NOMO-1 treated with dmso at 0.1 percent for 144 hours (cell line): ENCODE measurements at regions not wholly inside any gene's neighbourhood (a gene's known extent, or its start where the extent isn't known, plus 50 kb on each side); places are given as distances from the start of the nearest gene placed in this dataset.
A peak's percentile ranks its signal among the peaks of the same experiment; 100 is the strongest.

Experiments
- DNase-seq: peaks from one replicate; lab custom pipeline; 2025; ENCODE audit not compliant: unreplicated experiment; lab: John Stamatoyannopoulos, UW

GRCh38 chr5:4366628-4367027 is 771.0 kb downstream of the IRX1 start:
- DNase-seq, result no peak

GRCh38 chr5:4370218-4370617 is 769.9 kb upstream of the ADAMTS16 start:
- DNase-seq, result no peak

- no peak for DNase-seq
Observed at GRCh38 chr5:4372481-4372880, 767.6 kb upstream of the ADAMTS16 start.

GRCh38 chr5:4373051-4373820 is 766.9 kb upstream of the ADAMTS16 start:
- no peak for DNase-seq

- peak; percentile 52 for DNase-seq
Observed at GRCh38 chr5:4374866-4375265, 765.3 kb upstream of the ADAMTS16 start.

- DNase-seq, result no peak
Observed at GRCh38 chr5:4375640-4376039, 764.5 kb upstream of the ADAMTS16 start.

- no peak for DNase-seq
Observed at GRCh38 chr5:4383102-4383501, 757.0 kb upstream of the ADAMTS16 start.

- no peak for DNase-seq
Observed at GRCh38 chr5:4383518-4384198, 756.5 kb upstream of the ADAMTS16 start.

GRCh38 chr5:4384649-4385048 is 755.5 kb upstream of the ADAMTS16 start:
- DNase-seq, result no peak

GRCh38 chr5:4386152-4386551 is 754.0 kb upstream of the ADAMTS16 start:
- DNase-seq, result no peak

GRCh38 chr5:4387290-4387689 is 752.8 kb upstream of the ADAMTS16 start:
- DNase-seq, result no peak

- no peak for DNase-seq
Observed at GRCh38 chr5:4395752-4396151, 744.4 kb upstream of the ADAMTS16 start.

GRCh38 chr5:4405614-4406219 is 734.4 kb upstream of the ADAMTS16 start:
- DNase-seq, result no peak

GRCh38 chr5:4410151-4410550 is 730.0 kb upstream of the ADAMTS16 start:
- no peak for DNase-seq

GRCh38 chr5:4411664-4412063 is 728.5 kb upstream of the ADAMTS16 start:
- no peak for DNase-seq

GRCh38 chr5:4413996-4414395 is 726.1 kb upstream of the ADAMTS16 start:
- DNase-seq, result no peak

- no peak for DNase-seq
Observed at GRCh38 chr5:4418084-4418483, 722.0 kb upstream of the ADAMTS16 start.

- DNase-seq, result no peak
Observed at GRCh38 chr5:4419281-4419680, 720.8 kb upstream of the ADAMTS16 start.

GRCh38 chr5:4420177-4420576 is 720.0 kb upstream of the ADAMTS16 start:
- DNase-seq, result no peak

- no peak for DNase-seq
Observed at GRCh38 chr5:4420681-4421080, 719.4 kb upstream of the ADAMTS16 start.

- DNase-seq, result no peak
Observed at GRCh38 chr5:4422247-4422646, 717.9 kb upstream of the ADAMTS16 start.

GRCh38 chr5:4424895-4425294 is 715.2 kb upstream of the ADAMTS16 start:
- DNase-seq, result no peak
